Stimulated activated CD4-positive, alpha-beta T cell treated with anti-CD3 and anti-CD28 coated beads, Interleukin-15, amount 100 ng/mL, for 24 hours (primary cell): ENCODE measurements at regions not wholly inside any gene's neighbourhood (a gene's known extent, or its start where the extent isn't known, plus 50 kb on each side); places are given as distances from the start of the nearest gene placed in this dataset.
"Not testable (repeated sequence)": the region's sequence is repeated elsewhere in the genome, so short reads cannot be mapped to it uniquely, and the experiment has no call there.

Source experiments
- DNase-seq: peaks from one replicate; pipeline ENCODE4 v3.0.0-alpha.2; 2020

DNA sequence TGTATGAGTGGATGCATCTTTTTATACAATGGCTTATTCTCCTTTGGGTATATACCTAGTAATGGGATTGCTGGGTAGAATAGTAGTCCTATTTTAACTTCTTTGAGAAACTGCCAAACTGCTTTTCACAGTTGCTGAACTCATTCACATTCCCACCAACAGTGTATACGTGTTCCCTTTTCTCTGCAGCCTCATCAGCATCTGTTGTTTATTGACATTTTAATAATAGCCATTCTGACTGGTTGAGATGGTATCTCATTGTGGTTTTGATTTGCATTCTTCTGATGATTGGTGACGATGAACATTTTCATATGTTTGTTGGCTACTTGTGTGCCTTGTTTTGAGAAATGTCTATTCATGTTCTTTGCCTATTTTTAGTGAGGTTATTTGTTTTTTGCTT lies 687.0 kb upstream of the EPHA5 start:
- no peak for DNase-seq

- DNase-seq: no peak
These were observed 685.0 kb upstream of the EPHA5 start for GRCh38 chr4:66355328-66355727.

- DNase-seq: no peak
These were observed 681.5 kb upstream of the EPHA5 start for GRCh38 chr4:66351761-66352160.

- no peak for DNase-seq
These were observed 670.1 kb upstream of the EPHA5 start for GRCh38 chr4:66340286-66340893.

- no peak for DNase-seq
These were observed 668.7 kb upstream of the EPHA5 start for GRCh38 chr4:66339007-66339406.

- DNase-seq: no peak
These were observed 661.5 kb upstream of the EPHA5 start for GRCh38 chr4:66331761-66332160.

- no peak for DNase-seq
These were observed 659.8 kb upstream of the EPHA5 start for GRCh38 chr4:66330125-66330524.

DNA sequence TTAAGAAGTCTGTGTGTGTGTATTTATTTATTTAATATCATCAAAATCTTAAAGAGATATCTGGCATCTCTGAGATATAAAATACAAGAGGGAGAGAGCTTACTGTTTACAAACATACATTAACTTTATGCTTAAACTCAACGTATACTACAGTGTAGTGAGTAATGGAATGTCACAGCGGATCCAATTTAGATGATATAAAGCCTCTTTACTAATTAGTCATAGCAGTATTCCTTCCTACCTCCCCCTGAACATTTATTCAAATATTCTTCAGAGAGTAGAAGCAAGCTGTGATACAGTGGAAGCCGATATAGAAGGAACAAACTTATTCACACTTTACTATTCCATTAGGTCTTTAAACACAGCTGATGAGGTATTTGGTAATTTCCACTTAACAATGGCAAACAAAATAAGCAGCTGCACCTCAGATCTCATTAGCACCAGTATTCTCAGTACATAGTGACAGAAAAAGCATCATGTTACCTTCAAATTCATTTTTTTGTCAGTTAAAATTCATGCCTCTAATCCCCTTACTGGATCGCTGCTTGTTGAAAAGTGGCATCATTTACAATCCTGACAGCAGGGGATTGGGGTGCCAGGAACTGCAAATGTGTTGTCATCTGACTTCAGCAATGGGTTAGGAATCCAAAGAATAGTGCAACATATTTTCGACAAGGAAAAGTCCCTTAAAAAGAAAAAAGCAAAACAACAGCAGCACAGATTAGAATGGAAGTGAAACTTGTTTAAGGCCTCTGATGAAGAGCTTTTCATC lies 658.7 kb upstream of the EPHA5 start:
- DNase-seq: no peak

DNA sequence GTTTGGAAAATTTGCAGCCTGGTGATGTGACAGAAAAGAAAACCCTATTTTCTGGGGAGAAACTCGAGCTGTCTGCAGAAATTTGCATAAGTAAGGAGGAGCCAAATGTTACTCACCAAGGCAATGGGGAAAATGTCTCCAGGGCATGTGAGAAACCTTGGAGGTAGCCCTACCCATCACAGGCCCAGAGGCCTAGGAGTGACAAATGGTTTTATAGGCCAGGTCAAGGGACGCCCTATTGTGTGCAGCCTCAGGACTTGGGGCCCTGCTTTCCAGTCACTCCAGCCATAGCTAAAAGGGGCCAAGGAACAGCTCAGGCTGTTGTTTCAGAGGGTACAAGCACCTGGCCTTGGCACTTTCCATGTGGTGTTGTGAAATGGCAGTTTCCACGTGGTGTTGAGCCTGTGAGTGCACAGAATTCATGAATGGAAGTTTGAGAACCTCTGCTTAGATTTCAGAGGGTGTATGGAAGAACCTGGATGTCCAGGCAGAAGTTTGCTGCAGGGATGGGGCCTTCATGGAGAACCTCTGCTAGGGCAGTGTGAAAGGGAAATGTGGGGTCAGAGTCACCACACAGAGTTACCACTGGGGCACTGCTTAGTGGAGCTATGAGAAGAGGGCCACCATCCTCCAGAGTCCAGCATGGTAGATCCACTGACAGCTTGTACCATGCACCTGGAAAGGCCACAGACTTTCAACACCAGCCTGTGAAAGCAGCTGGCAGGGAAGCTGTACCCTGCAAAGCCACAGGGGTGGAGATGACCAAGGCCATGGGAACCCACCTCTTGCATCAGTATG lies 637.6 kb upstream of the EPHA5 start:
- no peak for DNase-seq

GRCh38 chr4:66300336-66300934 lies 630.1 kb upstream of the EPHA5 start:
- DNase-seq: no peak

DNA sequence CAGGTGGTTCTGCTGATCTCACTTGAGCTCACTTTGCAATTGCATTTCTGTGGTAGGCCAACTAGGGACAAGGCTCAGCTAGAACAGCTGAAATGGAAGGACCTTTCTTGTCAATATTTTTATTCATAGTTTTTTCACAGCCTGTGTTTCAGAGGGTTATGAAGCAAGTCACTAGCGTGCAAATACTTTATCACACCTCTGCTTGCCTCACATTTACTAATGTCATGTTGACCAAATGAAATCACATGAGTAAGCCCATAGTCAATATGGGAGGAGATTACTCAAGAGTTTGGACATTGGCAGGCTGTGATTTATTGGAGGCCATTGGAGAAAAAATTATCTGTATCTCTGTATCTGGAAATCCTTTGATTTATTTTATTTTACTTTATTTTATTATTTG lies 628.3 kb upstream of the EPHA5 start:
- no peak for DNase-seq

DNA sequence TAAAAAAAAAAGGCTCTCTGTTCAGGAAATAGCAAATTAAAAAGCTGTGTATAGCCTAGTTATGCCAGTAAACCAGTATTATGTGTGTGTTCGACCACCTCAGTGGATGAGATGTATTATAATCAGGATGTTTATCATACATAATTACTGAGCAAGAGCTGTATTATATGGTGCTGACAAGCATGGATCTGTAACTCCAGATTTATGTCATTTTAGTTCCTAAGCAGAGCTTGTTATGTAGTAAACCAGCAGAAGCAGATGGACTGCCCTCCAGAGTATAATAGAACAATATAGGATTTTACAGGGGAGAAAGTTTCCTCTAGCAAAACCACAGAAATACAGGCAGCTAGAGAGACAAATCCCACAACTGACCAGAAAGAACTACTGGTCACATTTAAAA lies 627.4 kb upstream of the EPHA5 start:
- DNase-seq: no peak

DNA sequence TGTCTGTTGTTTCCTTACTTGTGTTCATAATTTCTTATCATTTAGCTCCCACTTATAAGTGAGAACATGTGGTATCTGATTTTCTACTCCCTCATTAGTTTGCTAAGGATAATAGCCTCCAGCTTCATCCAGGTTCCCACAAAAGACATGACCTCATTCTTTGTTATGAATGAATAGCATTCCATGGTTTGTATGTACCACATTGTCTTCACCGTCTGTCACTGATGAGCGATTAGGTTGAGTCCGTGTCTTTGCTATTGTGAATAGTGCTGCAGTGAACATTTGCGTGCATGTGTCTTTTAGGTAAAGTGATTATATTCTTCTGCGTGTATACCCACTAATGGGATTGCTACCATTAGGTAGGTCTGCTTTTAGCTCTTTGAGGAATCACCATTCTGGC lies 624.3 kb upstream of the EPHA5 start:
- DNase-seq: no peak

GRCh38 chr4:66284991-66285451 lies 614.7 kb upstream of the EPHA5 start:
- no peak for DNase-seq

- no peak for DNase-seq
These were observed 608.8 kb upstream of the EPHA5 start for GRCh38 chr4:66279084-66279483.

DNA sequence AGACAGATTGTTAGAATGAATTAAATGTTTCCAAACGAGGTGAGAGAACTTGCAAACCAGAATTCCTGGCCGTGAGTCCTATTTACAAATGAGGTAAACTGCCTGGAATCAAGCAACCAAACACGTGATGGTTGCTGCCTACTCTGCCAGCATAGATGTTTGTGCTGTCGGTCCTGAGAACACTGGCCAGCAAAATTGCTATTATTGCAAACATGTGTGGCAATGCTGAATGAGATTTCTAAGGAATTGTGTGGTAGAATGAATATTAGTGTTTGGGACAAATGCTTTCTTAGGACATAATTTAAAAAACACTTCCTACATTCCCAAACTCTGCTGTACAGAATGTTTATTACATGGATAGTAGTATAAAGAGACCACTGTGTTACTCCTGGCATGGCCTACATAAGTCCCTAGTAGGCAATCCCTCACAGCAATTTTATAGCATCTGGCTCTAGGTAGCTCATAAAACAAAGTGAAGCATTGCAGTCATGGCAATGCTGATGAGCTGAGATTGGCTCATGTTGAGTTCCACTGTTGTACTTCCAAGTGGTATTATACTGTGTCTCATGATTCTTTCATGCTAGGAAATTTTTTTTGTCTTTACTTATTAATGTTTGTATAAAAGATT lies 605.2 kb upstream of the EPHA5 start:
- no peak for DNase-seq

DNA sequence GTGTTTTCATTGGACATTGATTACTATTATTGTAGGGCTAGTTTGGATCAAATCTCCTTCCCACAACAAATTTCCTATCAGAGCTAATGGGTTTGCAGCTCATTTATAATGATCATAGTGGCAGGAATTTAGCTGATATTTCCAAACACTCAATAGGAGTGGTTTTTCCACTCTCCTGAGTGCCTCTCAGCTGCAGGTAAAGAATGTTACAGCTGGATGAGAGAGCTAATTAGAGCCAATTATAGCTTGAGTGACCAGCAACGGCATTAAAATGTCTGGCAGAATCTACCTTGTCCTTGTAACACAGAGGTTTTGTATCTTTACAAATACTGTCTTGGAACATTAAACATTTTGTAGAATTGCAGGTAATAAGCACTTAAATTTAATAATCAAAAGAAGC lies 602.8 kb upstream of the EPHA5 start:
- DNase-seq: no peak

DNA sequence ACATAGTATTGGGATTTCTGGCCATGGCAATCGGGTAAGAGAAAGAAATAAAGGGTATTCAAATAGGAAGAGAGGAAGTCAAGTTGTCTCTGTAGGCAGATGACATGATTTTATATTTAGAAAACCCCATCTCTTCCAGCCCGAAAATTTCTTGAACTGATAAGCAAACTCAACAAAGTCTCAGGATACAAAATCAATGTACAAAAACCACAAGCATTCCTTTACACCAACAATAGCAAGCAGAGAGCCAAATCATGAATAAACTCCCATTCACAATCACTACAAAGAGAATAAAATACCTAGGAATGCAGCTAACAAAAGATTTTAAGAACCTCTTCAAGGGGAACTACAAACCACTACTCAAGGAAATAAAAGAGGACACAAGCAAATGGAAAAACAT lies 600.1 kb upstream of the EPHA5 start:
- not testable (repeated sequence) for DNase-seq

DNA sequence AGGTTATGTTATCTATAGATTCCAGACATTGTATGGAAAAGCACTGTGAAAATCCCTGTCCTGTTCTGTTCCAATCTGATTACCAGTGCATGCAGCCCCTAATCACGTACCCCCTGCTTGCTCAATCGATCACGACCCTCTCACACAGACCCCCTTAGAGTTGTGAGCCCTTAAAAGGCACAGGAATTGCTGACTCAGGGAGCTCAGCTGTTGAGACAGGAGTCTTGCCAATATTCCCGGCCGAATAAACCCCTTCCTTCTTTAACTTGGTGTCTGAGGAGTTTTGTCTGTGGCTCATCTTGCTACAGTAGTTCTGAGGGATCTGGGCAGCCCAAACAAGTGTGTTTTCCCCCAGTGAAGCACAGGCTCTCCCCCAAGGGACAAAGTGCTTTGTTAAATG lies 596.3 kb upstream of the EPHA5 start:
- DNase-seq: not testable (repeated sequence)

- no peak for DNase-seq
These were observed 595.7 kb upstream of the EPHA5 start for GRCh38 chr4:66266035-66266434.

DNA sequence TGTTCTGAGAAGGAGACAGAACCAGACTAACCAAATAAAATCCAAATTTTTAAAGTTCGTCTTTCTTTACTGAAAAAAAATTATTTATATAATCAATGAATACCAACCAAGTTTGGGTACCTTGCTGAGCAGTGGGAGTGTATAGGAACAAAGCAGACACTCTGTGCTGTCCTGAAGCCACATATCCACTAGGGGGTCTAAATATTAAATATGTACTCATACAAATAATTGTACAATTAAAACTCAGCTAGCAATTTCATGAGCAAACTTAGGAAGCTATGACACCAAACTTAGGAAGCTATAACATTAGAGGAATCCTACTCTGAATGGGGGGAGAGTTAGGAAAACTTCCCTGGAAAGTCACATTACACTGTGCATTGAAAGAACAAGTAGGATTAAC lies 582.0 kb upstream of the EPHA5 start:
- DNase-seq: no peak

GRCh38 chr4:66246643-66247042 lies 576.4 kb upstream of the EPHA5 start:
- DNase-seq: no peak

- no peak for DNase-seq
These were observed 565.6 kb upstream of the EPHA5 start for GRCh38 chr4:66235876-66236275.
